ENCODE measurements at regions not wholly inside any gene's neighbourhood (a gene's known extent, or its start where the extent isn't known, plus 50 kb on each side); places are given as distances from the start of the nearest gene placed in this dataset.

GRCh38 chr5:98500811-98501210 lies 272.7 kb upstream of the RGMB start:
- Histone ChIP-seq H3K9me3 (no peaks in the 10 kb centered on the region), H3K27me3 (replicated peaks in 1 of 2; ENCODE audit: control insufficient read depth in 2 of 2, extremely low read depth in 1 of 2, insufficient read depth in 2 of 2, low read length in 1 of 2) (no peaks in the 10 kb centered on the region), H3K36me3 (ENCODE audit: control insufficient read depth in 2 of 2, extremely low read depth in 1 of 2, insufficient read depth in 1 of 2, low read length in 1 of 2) (no peaks in the 10 kb centered on the region), H3K4me1 (ENCODE audit: control insufficient read depth in 1 of 2, extremely low read depth in 1 of 2, insufficient read depth in 2 of 2, low read length in 2 of 2) (peaks cover 0 to 7% of the 10 kb centered on the region in 2 experiments), H3K27ac (ENCODE audit: low read length) (no peak overlapping the region), H3K4me3 (ENCODE audit: control insufficient read depth in 1 of 2, extremely low read depth in 1 of 2, low read length in 1 of 2) (no peak overlapping the region)
- POLR2A ChIA-PET: no interaction called here
- WGBS (ENCODE audit: insufficient coverage): no CpG with 5 or more reads among the region's 3 CpGs
- Mint-ChIP-seq H3K36me3 (no peaks in the 10 kb centered on the region), H3K4me1 (peaks cover 0 to 17% (median 0%) of the 10 kb centered on the region in 3 donors), H3K4me3 (no peak overlapping the region), H3K27me3 (no peaks in the 10 kb centered on the region), H3K9me3 (no peaks in the 10 kb centered on the region), H3K27ac (no peak overlapping the region)
- CTCF ChIA-PET: no interaction called here
- ATAC-seq (replicated peaks in 1 of 4) (no peak), DNase-seq (no peak)

GRCh38 chr5:98503616-98504015 lies 269.8 kb upstream of the RGMB start:
- no peaks in the 10 kb centered on the region for H3K27me3 ChIP-seq (replicated peaks in 1 of 2; ENCODE audit: control insufficient read depth in 2 of 2, extremely low read depth in 1 of 2, insufficient read depth in 2 of 2, low read length in 1 of 2)
- H3K4me3 Mint-ChIP-seq: no peak overlapping the region
- DNase-seq (no peak), ATAC-seq (replicated peaks in 1 of 4) (no peak)
- H3K4me1 Mint-ChIP-seq: peaks cover 0 to 9% (median 0%) of the 10 kb centered on the region in 3 donors
- CTCF ChIA-PET: no interaction called here
- peaks cover 0 to 7% of the 10 kb centered on the region in 2 experiments for H3K4me1 ChIP-seq (ENCODE audit: control insufficient read depth in 1 of 2, extremely low read depth in 1 of 2, insufficient read depth in 2 of 2, low read length in 2 of 2)
- H3K9me3 ChIP-seq: no peaks in the 10 kb centered on the region
- H3K36me3 ChIP-seq (ENCODE audit: control insufficient read depth in 2 of 2, extremely low read depth in 1 of 2, insufficient read depth in 1 of 2, low read length in 1 of 2): no peaks in the 10 kb centered on the region
- POLR2A ChIA-PET: no interaction called here
- H3K27me3 Mint-ChIP-seq: no peaks in the 10 kb centered on the region
- H3K9me3 Mint-ChIP-seq: no peaks in the 10 kb centered on the region
- H3K27ac Mint-ChIP-seq: no peak overlapping the region
- 55% methylated on average over 2 of the region's 2 CpGs for WGBS (ENCODE audit: insufficient coverage)
- H3K4me3 ChIP-seq (ENCODE audit: control insufficient read depth in 1 of 2, extremely low read depth in 1 of 2, low read length in 1 of 2): no peak overlapping the region
- H3K36me3 Mint-ChIP-seq: no peaks in the 10 kb centered on the region
- H3K27ac ChIP-seq (ENCODE audit: low read length): no peak overlapping the region

DNA sequence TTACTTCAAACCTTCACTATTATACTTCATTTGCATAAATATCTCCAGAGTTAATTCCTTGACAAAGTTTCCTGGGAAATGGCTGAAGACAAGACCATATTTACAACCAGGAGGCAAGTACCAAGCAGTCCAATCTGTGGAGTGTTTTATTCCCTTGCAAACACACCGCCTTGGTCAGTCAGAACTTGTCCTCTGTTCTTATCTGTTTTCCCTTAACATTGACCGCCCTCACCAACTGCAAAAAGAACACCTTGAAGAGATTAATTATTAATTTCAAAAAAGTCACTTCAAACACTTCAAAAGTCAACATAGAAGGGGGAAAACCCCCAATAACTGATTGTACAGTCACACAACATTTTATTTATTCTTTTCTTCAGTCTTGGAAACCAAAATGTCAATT lies 269.0 kb upstream of the RGMB start:
- Mint-ChIP-seq H3K27me3 (no peaks in the 10 kb centered on the region), H3K9me3 (no peaks in the 10 kb centered on the region), H3K4me3 (no peak overlapping the region), H3K27ac (no peak overlapping the region), H3K36me3 (no peaks in the 10 kb centered on the region), H3K4me1 (peaks cover 0 to 5% (median 0%) of the 10 kb centered on the region in 3 donors)
- Histone ChIP-seq H3K36me3 (ENCODE audit: control insufficient read depth in 2 of 2, extremely low read depth in 1 of 2, insufficient read depth in 1 of 2, low read length in 1 of 2) (no peaks in the 10 kb centered on the region), H3K4me3 (ENCODE audit: control insufficient read depth in 1 of 2, extremely low read depth in 1 of 2, low read length in 1 of 2) (no peak overlapping the region), H3K4me1 (ENCODE audit: control insufficient read depth in 1 of 2, extremely low read depth in 1 of 2, insufficient read depth in 2 of 2, low read length in 2 of 2) (peaks cover 0 to 2% of the 10 kb centered on the region in 2 experiments), H3K9me3 (no peaks in the 10 kb centered on the region), H3K27ac (ENCODE audit: low read length) (no peak overlapping the region), H3K27me3 (replicated peaks in 1 of 2; ENCODE audit: control insufficient read depth in 2 of 2, extremely low read depth in 1 of 2, insufficient read depth in 2 of 2, low read length in 1 of 2) (no peaks in the 10 kb centered on the region)
- no peak for ATAC-seq (replicated peaks in 1 of 4)
- no peak for DNase-seq
- CTCF ChIA-PET: no interaction called here
- no CpG with 5 or more reads among the region's 2 CpGs for WGBS (ENCODE audit: insufficient coverage)
- POLR2A ChIA-PET: no interaction called here

- CTCF ChIA-PET: no interaction called here
These were observed 263.1 kb upstream of the RGMB start for GRCh38 chr5:98510143-98510985.

DNA sequence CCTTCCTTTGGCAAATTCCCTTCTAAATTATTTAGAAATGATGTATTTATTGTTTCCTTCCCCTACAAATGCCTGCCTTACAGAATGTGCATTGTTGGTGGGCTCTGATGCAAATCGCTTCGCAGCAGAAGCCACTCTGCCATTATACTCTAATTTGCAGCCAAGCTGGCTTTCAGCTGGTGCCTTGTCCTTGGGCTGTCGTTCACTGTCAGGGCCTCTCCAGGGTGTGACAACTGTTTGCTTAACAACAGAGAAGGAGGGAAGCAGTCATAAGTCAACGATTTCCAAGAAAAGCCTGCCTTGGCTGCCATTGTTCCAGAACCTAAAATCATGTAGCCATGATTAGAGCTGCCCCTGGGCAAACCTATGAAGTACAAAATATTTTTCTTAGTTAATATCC lies 260.1 kb upstream of the RGMB start:
- no peak overlapping the region for H3K4me3 Mint-ChIP-seq
- H3K36me3 ChIP-seq (ENCODE audit: control insufficient read depth in 2 of 2, extremely low read depth in 1 of 2, insufficient read depth in 1 of 2, low read length in 1 of 2): no peaks in the 10 kb centered on the region
- no peak overlapping the region for H3K27ac ChIP-seq (ENCODE audit: low read length)
- H3K4me1 Mint-ChIP-seq: no peaks in the 10 kb centered on the region
- H3K36me3 Mint-ChIP-seq: no peaks in the 10 kb centered on the region
- no peaks in the 10 kb centered on the region for H3K9me3 Mint-ChIP-seq
- no peak overlapping the region for H3K4me3 ChIP-seq (ENCODE audit: control insufficient read depth in 1 of 2, extremely low read depth in 1 of 2, low read length in 1 of 2)
- ATAC-seq (replicated peaks in 1 of 4) (no peak), DNase-seq (no peak)
- CTCF ChIA-PET: no interaction called here
- POLR2A ChIA-PET: no interaction called here
- H3K4me1 ChIP-seq (ENCODE audit: control insufficient read depth in 1 of 2, extremely low read depth in 1 of 2, insufficient read depth in 2 of 2, low read length in 2 of 2): no peaks in the 10 kb centered on the region
- no peaks in the 10 kb centered on the region for H3K27me3 ChIP-seq (replicated peaks in 1 of 2; ENCODE audit: control insufficient read depth in 2 of 2, extremely low read depth in 1 of 2, insufficient read depth in 2 of 2, low read length in 1 of 2)
- no peak overlapping the region for H3K27ac Mint-ChIP-seq
- WGBS (ENCODE audit: insufficient coverage): 31% methylated on average over 4 of the region's 4 CpGs
- H3K27me3 Mint-ChIP-seq: no peaks in the 10 kb centered on the region
- no peaks in the 10 kb centered on the region for H3K9me3 ChIP-seq

More at GRCh38 chr5:98510143-98510985, 263.1 kb upstream of the RGMB start:
- H3K27me3 Mint-ChIP-seq: no peaks in the 10 kb centered on the region
- Histone ChIP-seq H3K4me1 (ENCODE audit: control insufficient read depth in 1 of 2, extremely low read depth in 1 of 2, insufficient read depth in 2 of 2, low read length in 2 of 2) (no peaks in the 10 kb centered on the region), H3K9me3 (no peaks in the 10 kb centered on the region), H3K27me3 (replicated peaks in 1 of 2; ENCODE audit: control insufficient read depth in 2 of 2, extremely low read depth in 1 of 2, insufficient read depth in 2 of 2, low read length in 1 of 2) (no peaks in the 10 kb centered on the region), H3K4me3 (ENCODE audit: control insufficient read depth in 1 of 2, extremely low read depth in 1 of 2, low read length in 1 of 2) (no peak overlapping the region), H3K36me3 (ENCODE audit: control insufficient read depth in 2 of 2, extremely low read depth in 1 of 2, insufficient read depth in 1 of 2, low read length in 1 of 2) (no peaks in the 10 kb centered on the region), H3K27ac (ENCODE audit: low read length) (no peak overlapping the region)
- DNase-seq: no peak
- H3K9me3 Mint-ChIP-seq: no peaks in the 10 kb centered on the region
- no peak for ATAC-seq (replicated peaks in 1 of 4)
- no peaks in the 10 kb centered on the region for H3K4me1 Mint-ChIP-seq
- 37% methylated on average over 3 of the region's 10 CpGs for WGBS (ENCODE audit: insufficient coverage)
- H3K27ac Mint-ChIP-seq: no peak overlapping the region
- no peak overlapping the region for H3K4me3 Mint-ChIP-seq
- H3K36me3 Mint-ChIP-seq: no peaks in the 10 kb centered on the region
- POLR2A ChIA-PET: no interaction called here

GRCh38 chr5:98514215-98514614 lies 259.2 kb upstream of the RGMB start:
- H3K27me3 Mint-ChIP-seq: no peaks in the 10 kb centered on the region
- WGBS (ENCODE audit: insufficient coverage): 84% methylated on average over 3 of the region's 3 CpGs
- no peaks in the 10 kb centered on the region for H3K4me1 Mint-ChIP-seq
- Histone ChIP-seq H3K4me1 (ENCODE audit: control insufficient read depth in 1 of 2, extremely low read depth in 1 of 2, insufficient read depth in 2 of 2, low read length in 2 of 2) (no peaks in the 10 kb centered on the region), H3K27ac (ENCODE audit: low read length) (no peak overlapping the region), H3K9me3 (no peaks in the 10 kb centered on the region), H3K27me3 (replicated peaks in 1 of 2; ENCODE audit: control insufficient read depth in 2 of 2, extremely low read depth in 1 of 2, insufficient read depth in 2 of 2, low read length in 1 of 2) (no peaks in the 10 kb centered on the region), H3K36me3 (ENCODE audit: control insufficient read depth in 2 of 2, extremely low read depth in 1 of 2, insufficient read depth in 1 of 2, low read length in 1 of 2) (no peaks in the 10 kb centered on the region), H3K4me3 (ENCODE audit: control insufficient read depth in 1 of 2, extremely low read depth in 1 of 2, low read length in 1 of 2) (no peak overlapping the region)
- H3K9me3 Mint-ChIP-seq: no peaks in the 10 kb centered on the region
- ChIA-PET CTCF (interaction anchor here in 1 of 2 donors (0.6 kb wide), 1 partner anchor 674 kb away, joined by 4 read pairs; no protein-coding TSS in a partner anchor), POLR2A (interaction anchor here in 1 of 2 donors (0.7 kb wide), 1 partner anchor 187 kb away, joined by 4 read pairs; no protein-coding TSS in a partner anchor)
- ATAC-seq (replicated peaks in 1 of 4) (no peak), DNase-seq (no peak)
- H3K27ac Mint-ChIP-seq: no peak overlapping the region
- no peak overlapping the region for H3K4me3 Mint-ChIP-seq
- no peaks in the 10 kb centered on the region for H3K36me3 Mint-ChIP-seq
